A549 (cell line): ENCODE measurements at regions not wholly inside any gene's neighbourhood (a gene's known extent, or its start where the extent isn't known, plus 50 kb on each side); places are given as distances from the start of the nearest gene placed in this dataset.

Experiments used
- ATAC-seq, 2 experiments: fragments of 200-7000 bp in 1 of 2; fragments of >200 bp in 1 of 2; cut with Nextera tagmentation in 1 of 2; cut with Tn5 transposase in 1 of 2; 3 replicates each; pipeline versions ENCODE4 v1.8.0 to v1.9.1; 2018 to 2020; ENCODE audit warnings: mild to moderate bottlenecking in 1 of 2, moderate library complexity in 1 of 2
- CTCF ChIA-PET: fragments of 300-600 bp; sonication (Branson Sonifier 250); formaldehyde crosslinking; extraction: SDS; loops from one replicate; lab custom pipeline; 2021; ENCODE audit warnings: antibody characterized with exemption, inconsistent platforms; lab: Yijun Ruan, JAX
- POLR2A ChIA-PET: fragments of 350-600 bp; formaldehyde crosslinking; extraction: SDS; loops from one replicate; lab custom pipeline; 2021; ENCODE audit warnings: antibody characterized with exemption, inconsistent platforms; lab: Yijun Ruan, JAX
- DNase-seq, 2 experiments: peaks; one replicate each; pipeline versions ENCODE4 v3.0.0 to v3.0.0-alpha.2; 2011 to 2016; ENCODE audit warnings: low read depth in 1 of 2, low spot score in 1 of 2
- FAIRE-seq: peaks from 2 replicates; lab custom pipeline; 2011; peaks lifted over from hg19 to GRCh38; lab: Jason Lieb, UNC
- H3K27ac ChIP-seq, 2 experiments: fragments of >200 bp; sonication (Bioruptor Twin); formaldehyde crosslinking; 3 replicates each; pipeline ENCODE4 v1.5.1; 2016 to 2017
- H3K4me1 ChIP-seq: fragments of >200 bp; sonication (Bioruptor Twin); formaldehyde crosslinking; 3 replicates; pipeline ENCODE4 v1.6.1; 2016
- H3K4me2 ChIP-seq: fragments of >200 bp; sonication (Bioruptor Twin); formaldehyde crosslinking; 3 replicates; pipeline ENCODE4 v1.6.1; 2016
- H3K4me3 ChIP-seq: fragments of >200 bp; sonication (Bioruptor Twin); formaldehyde crosslinking; 3 replicates; pipeline ENCODE4 v1.5.1; 2016
- H3K9me3 ChIP-seq: fragments of >200 bp; sonication (Bioruptor Twin); formaldehyde crosslinking; 3 replicates; pipeline ENCODE4 v1.6.1; 2016
- BCL3 ChIP-seq: fragments of >200 bp; sonication (Bioruptor Twin); formaldehyde crosslinking; IDR thresholded peaks from 3 replicates; pipeline ENCODE4 v1.6.1; 2016
- BHLHE40 ChIP-seq: IDR thresholded peaks from 2 replicates; pipeline ENCODE4 v1.6.1; 2012; ENCODE audit warnings: low read depth, low read length, inconsistent platforms
- ELK1 ChIP-seq: fragments of 150-350 bp; IDR thresholded peaks from 2 replicates; pipeline ENCODE4 v1.6.1; 2014; ENCODE audit warnings: low read depth, mild to moderate bottlenecking, low read length
- EP300 ChIP-seq, 2 experiments: fragments of >200 bp; sonication (Bioruptor Twin); formaldehyde crosslinking; IDR thresholded peaks; 2 replicates in 1 of 2; 3 replicates in 1 of 2; pipeline ENCODE4 v1.6.1; 2016 to 2017
- FOSL2 ChIP-seq, 2 experiments: fragments of 450-650 bp in 1 of 2; fragments of >200 bp in 1 of 2; sonication (Bioruptor Twin) in 1 of 2; formaldehyde crosslinking; IDR thresholded peaks; 2 replicates each; pipeline versions ENCODE4 v1.5.0 to v1.6.1; 2016 to 2020; ENCODE audit warnings: mild to moderate bottlenecking in 1 of 2, moderate library complexity in 1 of 2
- FOXS1 ChIP-seq: fragments of 250-450 bp; sonication (Bioruptor Pico); IDR thresholded peaks from 2 replicates; pipeline ENCODE4 v1.5.0; 2020; ENCODE audit warnings: mild to moderate bottlenecking, moderate library complexity
- GATA3 ChIP-seq: IDR thresholded peaks from 2 replicates; pipeline ENCODE4 v1.6.1; 2012; ENCODE audit warnings: borderline replicate concordance
- HES2 ChIP-seq: fragments of >200 bp; sonication (Bioruptor Twin); formaldehyde crosslinking; IDR thresholded peaks from 2 replicates; pipeline ENCODE4 v1.6.1; 2016
- HEYL ChIP-seq: fragments of 250-450 bp; sonication (Bioruptor Pico); IDR thresholded peaks from 2 replicates; pipeline ENCODE4 v1.8.0; 2021; ENCODE audit warnings: mild to moderate bottlenecking, moderate library complexity
- HMGXB4 ChIP-seq: fragments of 250-450 bp; sonication (Bioruptor Pico); IDR thresholded peaks from 2 replicates; pipeline ENCODE4 v1.5.0; 2021; ENCODE audit warnings: mild to moderate bottlenecking, moderate library complexity, borderline replicate concordance
- HOXA7 ChIP-seq: fragments of 250-450 bp; sonication (Bioruptor Pico); IDR thresholded peaks from 2 replicates; pipeline ENCODE4 v1.5.0; 2020; ENCODE audit warnings: mild to moderate bottlenecking, moderate library complexity
- JUNB ChIP-seq: fragments of >200 bp; sonication (Bioruptor Twin); formaldehyde crosslinking; IDR thresholded peaks from 2 replicates; pipeline ENCODE4 v1.6.1; 2016
- KDM1A ChIP-seq: fragments of 200-600 bp; sonication (generic); IDR thresholded peaks from 2 replicates; pipeline ENCODE4 v1.6.1; 2016; ENCODE audit warnings: low read depth, mild to moderate bottlenecking
- MAFK ChIP-seq: fragments of 450-650 bp; IDR thresholded peaks from 2 replicates; pipeline ENCODE4 v1.6.1; 2014; ENCODE audit not compliant: partially characterized antibody
- MAZ ChIP-seq: fragments of 150-350 bp; IDR thresholded peaks from 2 replicates; pipeline ENCODE4 v1.6.1; 2014; ENCODE audit warnings: antibody characterized with exemption, low read depth, low read length, borderline replicate concordance
- MYC ChIP-seq: IDR thresholded peaks from 2 replicates; pipeline ENCODE4 v1.6.1; 2012; ENCODE audit warnings: mild to moderate bottlenecking, inconsistent platforms, low read length, improper control_type of control experiment, borderline replicate concordance
- POLR2AphosphoS2 ChIP-seq: conservative IDR thresholded peaks from 2 replicates; pipeline ENCODE4 v1.6.1; 2012; ENCODE audit warnings: low read length, improper control_type of control experiment, inconsistent platforms
- REST ChIP-seq: fragments of 200-600 bp; sonication (generic); IDR thresholded peaks from 2 replicates; pipeline ENCODE4 v1.6.1; 2016; ENCODE audit warnings: antibody characterized with exemption, mild to moderate bottlenecking, moderate library complexity
- WGBS: methylation state at CpG from one replicate; pipeline ENCODE4 v1.1.6; 2017; ENCODE audit errors: missing lambda C conversion rate; 5-methylcytosine and 5-hydroxymethylcytosine counted together

GRCh38 chr18:31261792-31262582, 56.0 kb upstream of the DSG1 start (continued):
- no peak for TF ChIP-seq REST

- H3K27ac ChIP-seq: no peak overlapping the region
- ChIA-PET POLR2A (no interaction called here), CTCF (no interaction called here)
- ATAC-seq (no peak), DNase-seq (no peak), FAIRE-seq (no peak)
- 54% methylated on average over 2 of the region's 2 CpGs for WGBS
- H3K4me2 ChIP-seq: no peak overlapping the region
- H3K4me3 ChIP-seq: no peak overlapping the region
- TF ChIP-seq ELK1 (no peak), BCL3 (no peak), MAZ (no peak), BHLHE40 (no peak), HES2 (no peak), POLR2AphosphoS2 (no peak), JUNB (no peak), MAFK (no peak), KDM1A (no peak), MYC (no peak), HMGXB4 (CRISPR knock-in tag) (no peak), FOXS1 (CRISPR knock-in tag) (no peak), GATA3 (no peak), EP300 (IDR thresholded peaks at IDR 0.05) (no peak), HEYL (CRISPR knock-in tag) (no peak), FOSL2 (IDR thresholded peaks at IDR 0.05) (no peak), FOSL2 (CRISPR knock-in tag; IDR thresholded peaks at IDR 0.05) (no peak), HOXA7 (no peak)
- H3K9me3 ChIP-seq: no peaks in the 10 kb centered on the region
- H3K4me1 ChIP-seq: peaks cover 10% of the 10 kb centered on the region; the same call in 1 of the 3 replicates
Observed at GRCh38 chr18:31267823-31268481, 50.0 kb upstream of the DSG1 start.
